ENCODE measurements at regions not wholly inside any gene's neighbourhood (a gene's known extent, or its start where the extent isn't known, plus 50 kb on each side); places are given as distances from the start of the nearest gene placed in this dataset.

GRCh38 chr2:118246726-118247125, 158.5 kb downstream of the INSIG2 start:
- no peak overlapping the region for H3K27ac ChIP-seq
- TF ChIP-seq ZFX (IDR thresholded peaks at IDR 0.05) = no peak

DNA sequence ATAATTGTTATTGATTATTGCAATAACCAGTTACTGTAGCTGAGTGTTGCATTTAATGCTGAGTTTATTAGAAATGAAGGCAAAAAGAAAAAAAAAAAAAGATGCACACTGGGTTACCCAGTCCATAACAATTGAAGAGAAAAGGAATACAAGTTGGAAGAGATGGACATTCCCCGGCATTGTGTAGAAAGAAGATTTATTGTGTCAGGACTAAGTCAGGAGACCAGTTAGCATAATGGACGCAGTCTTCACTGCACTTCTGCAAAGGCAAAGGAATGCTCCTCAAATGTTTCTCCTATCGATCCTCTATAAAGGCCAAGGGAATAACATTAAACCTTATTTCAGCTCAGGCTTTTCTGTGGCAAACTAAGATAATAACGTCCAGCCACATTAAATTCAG, 157.8 kb downstream of the INSIG2 start:
- TF ChIP-seq ZFX (IDR thresholded peaks at IDR 0.05) = no peak
- TF ChIP-seq, protein P1, sequence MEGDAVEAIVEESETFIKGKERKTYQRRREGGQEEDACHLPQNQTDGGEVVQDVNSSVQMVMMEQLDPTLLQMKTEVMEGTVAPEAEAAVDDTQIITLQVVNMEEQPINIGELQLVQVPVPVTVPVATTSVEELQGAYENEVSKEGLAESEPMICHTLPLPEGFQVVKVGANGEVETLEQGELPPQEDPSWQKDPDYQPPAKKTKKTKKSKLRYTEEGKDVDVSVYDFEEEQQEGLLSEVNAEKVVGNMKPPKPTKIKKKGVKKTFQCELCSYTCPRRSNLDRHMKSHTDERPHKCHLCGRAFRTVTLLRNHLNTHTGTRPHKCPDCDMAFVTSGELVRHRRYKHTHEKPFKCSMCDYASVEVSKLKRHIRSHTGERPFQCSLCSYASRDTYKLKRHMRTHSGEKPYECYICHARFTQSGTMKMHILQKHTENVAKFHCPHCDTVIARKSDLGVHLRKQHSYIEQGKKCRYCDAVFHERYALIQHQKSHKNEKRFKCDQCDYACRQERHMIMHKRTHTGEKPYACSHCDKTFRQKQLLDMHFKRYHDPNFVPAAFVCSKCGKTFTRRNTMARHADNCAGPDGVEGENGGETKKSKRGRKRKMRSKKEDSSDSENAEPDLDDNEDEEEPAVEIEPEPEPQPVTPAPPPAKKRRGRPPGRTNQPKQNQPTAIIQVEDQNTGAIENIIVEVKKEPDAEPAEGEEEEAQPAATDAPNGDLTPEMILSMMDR (conservative IDR thresholded peaks at IDR 0.05) = no peak
- no peak overlapping the region for H3K27ac ChIP-seq

- TF ChIP-seq, protein P1 (conservative IDR thresholded peaks at IDR 0.05) = no peak
- TF ChIP-seq ZFX (IDR thresholded peaks at IDR 0.05) = no peak
- H3K27ac ChIP-seq = no peak overlapping the region
These were observed 156.4 kb downstream of the INSIG2 start for GRCh38 chr2:118244686-118245085.

- no peak overlapping the region for H3K27ac ChIP-seq
- TF ChIP-seq ZFX (IDR thresholded peaks at IDR 0.05) = no peak
- TF ChIP-seq, protein P1 (conservative IDR thresholded peaks at IDR 0.05) = no peak
These were observed 154.8 kb downstream of the INSIG2 start for GRCh38 chr2:118243031-118243430.

GRCh38 chr2:118242216-118242615, 153.9 kb downstream of the INSIG2 start:
- no peak overlapping the region for H3K27ac ChIP-seq
- TF ChIP-seq, protein P1 (conservative IDR thresholded peaks at IDR 0.05) = no peak
- TF ChIP-seq ZFX (IDR thresholded peaks at IDR 0.05) = no peak

- no peak overlapping the region for H3K27ac ChIP-seq
- TF ChIP-seq, protein P1 (conservative IDR thresholded peaks at IDR 0.05) = no peak
- TF ChIP-seq ZFX (IDR thresholded peaks at IDR 0.05) = no peak
These were observed 152.9 kb downstream of the INSIG2 start for GRCh38 chr2:118241128-118241527.

- H3K27ac ChIP-seq = no peak overlapping the region
- TF ChIP-seq, protein P1 (conservative IDR thresholded peaks at IDR 0.05) = no peak
- no peak for TF ChIP-seq ZFX (IDR thresholded peaks at IDR 0.05)
These were observed 152.0 kb downstream of the INSIG2 start for GRCh38 chr2:118240276-118240675.

- TF ChIP-seq, protein P1 (conservative IDR thresholded peaks at IDR 0.05) = no peak
- TF ChIP-seq ZFX (IDR thresholded peaks at IDR 0.05) = no peak
- no peak overlapping the region for H3K27ac ChIP-seq
These were observed 151.0 kb downstream of the INSIG2 start for GRCh38 chr2:118239284-118239683.
